ENCODE measurements at regions not wholly inside any gene's neighbourhood (a gene's known extent, or its start where the extent isn't known, plus 50 kb on each side); places are given as distances from the start of the nearest gene placed in this dataset.

GRCh38 chr1:17935230-17935629 lies 172.4 kb upstream of the IGSF21 start:
- Histone ChIP-seq H3K9me2 (replicated peaks; ENCODE audit: insufficient read depth, low read length) (no peaks in the 10 kb centered on the region), H3K79me2 (ENCODE audit: insufficient read depth, low read length) (no peaks in the 10 kb centered on the region), H3K4me2 (ENCODE audit: low read depth, low read length, poor library complexity, severe bottlenecking) (no peak overlapping the region), H3K4me3 (ENCODE audit: insufficient read depth, low read length, poor library complexity, severe bottlenecking) (no peak overlapping the region), H3K9me3 (ENCODE audit: insufficient read depth, low read length) (no peaks in the 10 kb centered on the region), H3K27me3 (ENCODE audit: low read length) (no peaks in the 10 kb centered on the region), H3K9ac (ENCODE audit: low read length) (no peak overlapping the region), H3K27ac (ENCODE audit: low read depth, low read length) (no peak overlapping the region), H3K36me3 (ENCODE audit: low read length) (no peaks in the 10 kb centered on the region), H2AFZ (ENCODE audit: low read depth, low read length, severe bottlenecking) (no peak overlapping the region), H4K20me1 (ENCODE audit: low read depth, low read length) (no peaks in the 10 kb centered on the region), H3F3A (ENCODE audit: insufficient read depth) (no peaks in the 10 kb centered on the region)
- TF ChIP-seq CTCF (IDR thresholded peaks at IDR 0.05; ENCODE audit: insufficient read depth, low read length, poor library complexity, severe bottlenecking), result no peak
- no peak for TF ChIP-seq EZH2phosphoT487 (conservative IDR thresholded peaks at IDR 0.05; ENCODE audit: low read length)

GRCh38 chr1:17941431-17942189 lies 166.0 kb upstream of the IGSF21 start:
- Histone ChIP-seq H3K27ac (ENCODE audit: low read depth, low read length) (no peak overlapping the region), H4K20me1 (ENCODE audit: low read depth, low read length) (no peaks in the 10 kb centered on the region), H3K27me3 (ENCODE audit: low read length) (no peaks in the 10 kb centered on the region), H3K79me2 (ENCODE audit: insufficient read depth, low read length) (no peaks in the 10 kb centered on the region), H3F3A (ENCODE audit: insufficient read depth) (no peaks in the 10 kb centered on the region), H3K9me2 (replicated peaks; ENCODE audit: insufficient read depth, low read length) (no peaks in the 10 kb centered on the region), H3K9ac (ENCODE audit: low read length) (no peak overlapping the region), H2AFZ (ENCODE audit: low read depth, low read length, severe bottlenecking) (no peak overlapping the region), H3K4me3 (ENCODE audit: insufficient read depth, low read length, poor library complexity, severe bottlenecking) (no peak overlapping the region), H3K36me3 (ENCODE audit: low read length) (no peaks in the 10 kb centered on the region), H3K9me3 (ENCODE audit: insufficient read depth, low read length) (no peaks in the 10 kb centered on the region), H3K4me2 (ENCODE audit: low read depth, low read length, poor library complexity, severe bottlenecking) (no peak overlapping the region)
- no peak for TF ChIP-seq CTCF (IDR thresholded peaks at IDR 0.05; ENCODE audit: insufficient read depth, low read length, poor library complexity, severe bottlenecking)
- TF ChIP-seq EZH2phosphoT487 (conservative IDR thresholded peaks at IDR 0.05; ENCODE audit: low read length), result no peak

- no peak for TF ChIP-seq CTCF (IDR thresholded peaks at IDR 0.05; ENCODE audit: insufficient read depth, low read length, poor library complexity, severe bottlenecking)
- no peak for TF ChIP-seq EZH2phosphoT487 (conservative IDR thresholded peaks at IDR 0.05; ENCODE audit: low read length)
- Histone ChIP-seq H3K9ac (ENCODE audit: low read length) (no peak overlapping the region), H3K9me2 (replicated peaks; ENCODE audit: insufficient read depth, low read length) (no peaks in the 10 kb centered on the region), H4K20me1 (ENCODE audit: low read depth, low read length) (no peaks in the 10 kb centered on the region), H3K36me3 (ENCODE audit: low read length) (no peaks in the 10 kb centered on the region), H3K4me2 (ENCODE audit: low read depth, low read length, poor library complexity, severe bottlenecking) (no peak overlapping the region), H3K79me2 (ENCODE audit: insufficient read depth, low read length) (no peaks in the 10 kb centered on the region), H3K27me3 (ENCODE audit: low read length) (no peaks in the 10 kb centered on the region), H3K4me3 (ENCODE audit: insufficient read depth, low read length, poor library complexity, severe bottlenecking) (no peak overlapping the region), H2AFZ (ENCODE audit: low read depth, low read length, severe bottlenecking) (no peak overlapping the region), H3K9me3 (ENCODE audit: insufficient read depth, low read length) (no peaks in the 10 kb centered on the region), H3K27ac (ENCODE audit: low read depth, low read length) (no peak overlapping the region), H3F3A (ENCODE audit: insufficient read depth) (no peaks in the 10 kb centered on the region)
Measured at GRCh38 chr1:17943506-17943905, 164.1 kb upstream of the IGSF21 start.

Data from SU-DHL-6 (cell line).